ENCODE measurements at regions not wholly inside any gene's neighbourhood (a gene's known extent, or its start where the extent isn't known, plus 50 kb on each side); places are given as distances from the start of the nearest gene placed in this dataset.
"Not testable (repeated sequence)": the region's sequence is repeated elsewhere in the genome, so short reads cannot be mapped to it uniquely, and the experiment has no call there.

- DNase-seq (ENCODE audit: low read depth), result no peak
These were observed 111.8 kb upstream of the ASB18 start for GRCh38 chr2:236375973-236376476.

GRCh38 chr2:236376566-236377244 lies 112.5 kb upstream of the ASB18 start:
- DNase-seq (ENCODE audit: low read depth), result no peak

GRCh38 chr2:236380051-236380612 lies 115.9 kb upstream of the ASB18 start:
- no peak for DNase-seq (ENCODE audit: low read depth)

GRCh38 chr2:236381253-236381652 lies 117.0 kb upstream of the ASB18 start:
- not testable (repeated sequence) for DNase-seq (ENCODE audit: low read depth)

GRCh38 chr2:236389284-236390216 lies 125.3 kb upstream of the ASB18 start:
- not testable (repeated sequence) for DNase-seq (ENCODE audit: low read depth)

- DNase-seq (ENCODE audit: low read depth), result no peak
These were observed 128.9 kb upstream of the ASB18 start for GRCh38 chr2:236393101-236393500.

GRCh38 chr2:236393581-236393980 lies 129.4 kb upstream of the ASB18 start:
- DNase-seq (ENCODE audit: low read depth), result no peak

GRCh38 chr2:236394571-236394970 lies 130.4 kb upstream of the ASB18 start:
- no peak for DNase-seq (ENCODE audit: low read depth)

GRCh38 chr2:236395067-236395466 lies 130.9 kb upstream of the ASB18 start:
- no peak for DNase-seq (ENCODE audit: low read depth)

- no peak for DNase-seq (ENCODE audit: low read depth)
These were observed 132.7 kb upstream of the ASB18 start for GRCh38 chr2:236396818-236397350.

GRCh38 chr2:236397681-236398080 lies 133.5 kb upstream of the ASB18 start:
- no peak for DNase-seq (ENCODE audit: low read depth)

- DNase-seq (ENCODE audit: low read depth), result no peak
These were observed 135.2 kb upstream of the ASB18 start for GRCh38 chr2:236399409-236399808.

- no peak for DNase-seq (ENCODE audit: low read depth)
These were observed 135.9 kb upstream of the ASB18 start for GRCh38 chr2:236400046-236400574.

- DNase-seq (ENCODE audit: low read depth), result no peak
These were observed 136.6 kb upstream of the ASB18 start for GRCh38 chr2:236400594-236401360.

- no peak for DNase-seq (ENCODE audit: low read depth)
These were observed 138.0 kb upstream of the ASB18 start for GRCh38 chr2:236402033-236402790.

GRCh38 chr2:236403125-236403524 lies 138.9 kb upstream of the ASB18 start:
- no peak for DNase-seq (ENCODE audit: low read depth)

GRCh38 chr2:236403811-236404210 lies 139.6 kb upstream of the ASB18 start:
- no peak for DNase-seq (ENCODE audit: low read depth)

GRCh38 chr2:236404346-236404745 lies 140.1 kb upstream of the ASB18 start:
- no peak for DNase-seq (ENCODE audit: low read depth)

- DNase-seq (ENCODE audit: low read depth), result no peak
These were observed 141.2 kb upstream of the ASB18 start for GRCh38 chr2:236405357-236405756.

GRCh38 chr2:236408090-236408489 lies 143.9 kb upstream of the ASB18 start:
- DNase-seq (ENCODE audit: low read depth), result no peak

- no peak for DNase-seq (ENCODE audit: low read depth)
These were observed 144.6 kb upstream of the ASB18 start for GRCh38 chr2:236408786-236409185.

Measured in activated T-helper 9 cell treated with anti-CD3 and anti-CD28 coated beads, Interleukin-2, amount 50 U/mL, for 16 hours (primary cell).